Inferior parietal cortex (tissue), 1 donor: ENCODE measurements at regions not wholly inside any gene's neighbourhood (a gene's known extent, or its start where the extent isn't known, plus 50 kb on each side); places are given as distances from the start of the nearest gene placed in this dataset.

Source experiments
- DNase-seq: peaks from one replicate; pipeline ENCODE4 v3.0.0-alpha.2; 2016; ENCODE audit errors: extremely low spot score

DNA sequence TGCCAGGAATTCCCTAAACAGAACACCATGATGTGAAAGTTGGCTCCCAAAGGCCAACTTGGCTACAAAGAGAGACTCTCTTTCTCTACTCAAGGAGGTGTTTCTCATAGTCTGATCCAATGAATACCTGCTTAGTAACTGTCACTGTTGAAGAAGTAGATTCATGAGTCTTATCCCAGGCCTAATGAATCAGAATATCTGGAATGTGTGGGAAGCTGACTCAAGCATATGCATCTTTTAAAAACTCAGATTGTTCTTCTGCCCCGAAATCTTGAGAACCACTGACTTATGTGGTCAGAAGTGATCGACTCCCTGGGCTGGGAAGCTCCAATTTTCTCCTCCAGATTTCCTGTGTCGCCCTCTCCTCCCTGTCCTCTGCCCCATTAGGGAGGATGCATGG is 345.6 kb downstream of the PLK2 start:
- no peak for DNase-seq

GRCh38 chr5:58113172-58113571 is 346.7 kb downstream of the PLK2 start:
- no peak for DNase-seq

DNA sequence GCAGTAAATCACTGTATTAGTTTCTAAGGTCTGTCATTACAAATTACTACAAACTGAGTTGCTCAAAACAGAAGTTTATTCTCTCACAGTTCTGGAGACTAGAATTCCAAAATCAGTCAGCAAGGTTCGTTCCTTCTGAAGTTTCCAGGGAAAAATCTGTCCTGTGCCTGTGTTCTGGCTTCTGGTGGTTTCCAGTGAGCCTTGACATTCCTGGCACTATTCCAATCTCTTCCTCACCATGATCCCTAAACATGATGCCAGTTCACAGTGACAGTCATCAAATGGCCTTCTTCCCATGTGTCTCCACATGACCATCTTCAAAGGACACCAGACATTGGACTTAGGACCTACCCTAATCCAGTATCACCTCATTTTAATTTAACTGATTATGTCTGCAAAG is 351.4 kb downstream of the PLK2 start:
- no peak for DNase-seq

DNA sequence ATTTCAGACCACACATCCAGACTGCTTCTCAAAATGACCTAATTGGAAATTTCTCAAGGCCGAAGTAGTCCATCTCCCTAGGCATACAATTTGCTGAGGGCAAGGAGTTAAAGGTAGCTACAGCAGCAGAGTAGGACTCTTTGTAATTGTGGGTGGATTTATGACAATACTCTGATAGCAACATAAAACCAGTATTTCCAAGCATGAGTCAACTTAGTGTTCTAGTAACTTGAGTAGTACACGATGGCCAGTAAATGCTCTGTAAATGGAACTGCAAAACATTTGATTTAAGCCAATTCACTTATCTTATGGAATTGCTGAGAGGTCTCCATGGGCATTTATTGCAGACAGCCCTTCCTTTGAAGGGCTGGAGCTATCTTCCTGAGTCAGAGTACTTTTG is 352.2 kb downstream of the PLK2 start:
- DNase-seq = no peak

DNA sequence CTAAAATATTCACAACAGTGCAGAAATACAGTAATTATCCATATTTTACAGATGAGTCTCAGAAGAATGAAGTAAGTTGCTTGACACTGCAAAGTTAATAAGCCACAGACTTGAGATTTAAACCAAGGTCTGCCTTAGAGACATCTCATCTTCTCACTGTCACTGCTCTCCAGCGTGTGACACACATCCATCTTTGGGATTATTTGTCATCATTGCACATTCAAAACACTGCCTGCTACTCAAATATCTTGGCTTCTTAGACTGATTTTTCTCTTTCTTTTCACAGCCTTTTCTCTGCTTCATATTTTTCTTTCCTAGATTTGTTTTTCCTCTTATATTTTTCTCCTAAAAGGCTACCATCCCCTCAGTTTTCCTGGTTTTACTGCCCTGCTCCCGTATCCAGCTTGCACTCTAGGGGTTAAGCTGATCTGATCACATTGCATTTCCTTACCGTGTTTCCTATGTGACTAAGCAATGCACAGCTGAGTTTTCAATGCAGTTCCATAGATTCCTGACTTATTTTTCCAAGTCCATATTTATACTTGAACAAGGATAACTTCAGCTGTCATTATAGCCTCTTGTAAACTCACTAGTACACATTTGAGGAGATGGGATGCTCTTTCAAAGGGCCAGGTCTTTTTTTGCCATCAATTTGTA is 353.0 kb downstream of the PLK2 start:
- no peak for DNase-seq

- DNase-seq = no peak
Measured at GRCh38 chr5:58105836-58106235, 354.1 kb downstream of the PLK2 start.

DNA sequence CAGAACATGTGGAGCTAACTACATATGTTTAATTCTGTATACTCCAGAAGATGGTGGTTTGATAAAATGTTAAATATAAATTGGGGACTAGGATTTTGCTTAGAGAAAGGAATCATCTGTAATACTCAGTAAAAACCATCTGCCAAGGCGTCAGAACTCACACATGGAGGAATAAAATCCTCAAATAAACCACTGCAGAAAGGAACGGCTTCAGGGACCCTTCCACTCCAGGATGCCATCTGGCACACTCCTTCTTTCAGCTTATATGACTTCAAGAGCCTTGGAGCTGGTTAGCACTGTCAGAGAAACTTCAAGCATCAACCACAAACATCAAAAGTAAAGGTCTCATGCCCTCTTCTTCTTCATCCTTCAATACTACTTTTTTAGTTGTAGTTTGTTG is 360.6 kb downstream of the PLK2 start:
- DNase-seq = no peak

DNA sequence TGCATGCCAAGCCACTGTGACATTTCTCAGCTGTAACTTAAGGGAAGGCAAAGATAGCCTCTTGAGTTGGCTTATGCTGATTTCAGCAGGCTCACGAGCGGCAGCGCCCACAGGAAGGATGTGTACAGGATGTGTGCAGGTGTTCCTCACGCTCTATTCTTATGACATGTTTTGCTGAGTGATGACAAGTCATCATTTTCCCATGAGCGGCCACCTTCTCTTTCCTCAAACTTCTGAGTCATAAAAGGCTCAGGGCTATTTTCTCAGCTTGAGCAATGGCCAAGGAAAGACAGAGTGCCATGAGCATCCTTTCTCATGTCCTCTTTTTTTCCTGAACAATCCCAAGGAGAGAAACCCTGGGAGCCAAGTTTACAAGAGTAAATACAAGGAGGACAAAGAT is 365.9 kb downstream of the PLK2 start:
- no peak for DNase-seq

GRCh38 chr5:58090704-58091103 is 369.2 kb downstream of the PLK2 start:
- no peak for DNase-seq

DNA sequence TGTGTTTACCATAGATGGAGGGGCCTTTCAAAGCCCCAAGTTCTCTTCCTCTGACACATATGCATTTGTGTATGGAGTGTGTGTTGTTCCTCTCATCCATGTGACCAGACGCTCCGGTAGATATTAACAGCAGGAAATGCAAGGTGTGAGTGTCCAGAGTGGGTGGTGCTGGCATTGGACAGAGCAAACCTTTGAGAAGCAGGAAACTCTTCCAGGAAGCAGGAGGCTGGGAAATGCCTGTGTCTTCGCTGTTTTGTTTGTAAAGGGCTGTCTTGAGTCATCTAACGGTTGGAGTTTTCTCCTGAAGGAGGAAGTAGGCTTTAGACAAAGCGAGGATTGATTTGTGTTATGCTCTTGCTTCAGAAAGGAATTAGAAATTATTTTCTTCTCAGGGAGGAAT is 370.9 kb downstream of the PLK2 start:
- DNase-seq = no peak

DNA sequence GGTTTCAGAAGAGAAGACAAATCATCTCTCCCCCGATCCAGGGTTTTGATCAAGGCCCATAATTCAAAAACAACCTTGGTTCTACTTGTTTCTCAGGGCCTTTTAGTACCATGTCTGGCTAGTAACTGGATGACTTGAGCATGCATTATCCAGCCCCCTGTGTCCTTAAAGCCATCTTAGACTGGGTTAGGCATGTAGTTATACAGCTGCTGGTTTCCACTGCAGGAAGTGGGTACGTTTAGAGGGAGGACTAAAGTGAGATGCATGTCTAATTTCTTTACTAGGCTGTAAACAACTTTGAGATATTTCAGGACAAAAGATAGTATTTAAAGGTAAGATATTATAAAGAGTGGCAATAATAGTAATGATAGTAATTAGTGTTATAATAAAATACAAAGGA is 372.0 kb downstream of the PLK2 start:
- DNase-seq = no peak

DNA sequence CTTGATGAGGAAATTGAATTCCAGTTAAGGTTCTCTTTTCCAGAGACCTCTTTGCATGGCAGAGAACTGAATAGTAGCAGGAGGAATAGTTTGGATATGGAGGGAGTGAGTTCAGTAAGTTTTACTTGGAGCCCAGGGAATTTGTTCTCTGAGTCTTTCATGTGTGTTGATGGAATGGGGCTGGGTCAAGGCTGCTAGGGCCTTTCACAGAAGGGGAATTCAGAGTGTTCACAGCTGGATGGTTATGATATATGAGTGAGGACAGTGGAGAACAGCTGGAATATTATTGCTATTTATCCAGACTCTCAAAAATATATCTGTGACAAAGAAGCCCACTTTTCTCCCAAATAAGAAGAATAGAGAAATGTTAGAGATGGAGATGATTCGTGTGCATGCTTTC is 372.8 kb downstream of the PLK2 start:
- DNase-seq = no peak

DNA sequence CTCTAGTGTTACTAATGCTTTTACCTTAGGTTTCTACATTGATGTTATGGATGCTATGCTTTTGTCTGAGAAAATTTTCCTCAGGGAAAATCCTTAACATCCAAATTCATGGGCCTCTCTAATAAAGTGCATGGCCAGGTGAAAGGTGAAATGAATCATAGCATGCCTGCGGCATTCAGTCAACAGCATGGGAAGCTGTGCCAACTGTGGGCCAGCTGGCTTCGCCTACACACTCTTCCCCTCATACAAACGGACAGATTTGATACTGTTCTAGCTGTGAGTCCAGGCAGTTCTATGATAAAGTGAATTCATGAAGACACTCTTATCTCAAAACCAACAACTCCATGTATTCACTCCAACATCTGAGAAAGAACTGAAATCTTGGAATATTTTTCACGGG is 374.1 kb downstream of the PLK2 start:
- no peak for DNase-seq

- DNase-seq = no peak
Measured at GRCh38 chr5:58081435-58081834, 378.5 kb downstream of the PLK2 start.

DNA sequence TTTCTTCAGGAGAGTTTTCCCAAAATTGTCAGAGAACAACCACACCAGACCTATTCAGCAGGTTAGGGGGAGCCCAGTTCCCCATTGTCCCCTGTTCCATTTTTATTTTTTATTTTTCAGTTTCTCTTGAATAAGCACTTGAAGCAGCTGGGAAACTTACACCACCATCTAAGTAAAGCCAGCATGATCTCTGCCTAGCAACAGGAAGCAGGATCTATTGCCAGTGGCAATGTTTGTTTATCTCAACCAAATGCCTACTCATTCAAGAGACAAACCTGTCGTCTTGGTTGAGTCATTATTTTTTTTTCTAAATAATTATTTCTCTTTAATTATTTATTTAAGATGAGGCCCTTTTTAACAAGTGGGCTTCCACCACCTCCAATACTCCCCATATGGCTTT is 379.3 kb downstream of the PLK2 start:
- no peak for DNase-seq

DNA sequence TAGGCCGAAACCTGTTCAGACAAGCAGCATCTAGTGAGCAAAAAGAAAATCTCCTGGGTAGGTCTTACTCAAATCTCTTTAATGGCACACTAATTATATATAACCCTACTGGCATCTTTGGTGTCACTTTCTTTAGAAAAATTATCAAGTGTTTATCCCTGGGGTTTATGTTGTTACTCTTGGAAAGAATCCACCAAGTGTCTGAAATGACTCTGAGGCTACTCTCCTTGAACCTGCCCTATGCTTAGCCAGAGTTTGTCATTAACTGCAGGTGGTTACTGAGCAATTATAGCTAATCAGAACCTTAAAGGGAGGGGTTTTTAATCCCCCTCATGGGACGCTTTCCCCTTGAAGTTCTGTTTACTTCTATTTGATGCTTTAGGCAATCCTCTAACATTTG is 381.9 kb downstream of the PLK2 start:
- no peak for DNase-seq

- DNase-seq = no peak
Measured at GRCh38 chr5:58077416-58077815, 382.5 kb downstream of the PLK2 start.

- DNase-seq = no peak
Measured at GRCh38 chr5:58076483-58077257, 383.2 kb downstream of the PLK2 start.

DNA sequence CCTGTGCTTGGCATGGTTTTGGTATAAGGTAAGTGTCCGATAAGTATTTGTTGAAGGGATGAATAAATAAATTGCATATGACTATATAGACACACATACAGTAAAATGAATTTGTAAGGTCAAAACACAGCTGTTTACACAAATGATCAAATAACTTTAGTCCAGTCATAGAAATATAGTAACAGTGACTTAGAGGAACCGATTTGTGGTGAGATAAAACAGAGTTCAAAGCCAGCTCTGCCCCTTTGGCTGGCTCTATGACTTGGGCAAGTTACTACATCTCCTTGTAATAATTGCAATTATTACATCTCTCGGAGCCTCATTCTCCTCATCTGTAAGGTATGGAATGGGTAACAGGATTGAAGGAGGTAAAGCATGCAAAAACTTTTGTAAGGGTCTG is 384.0 kb downstream of the PLK2 start:
- DNase-seq = no peak

DNA sequence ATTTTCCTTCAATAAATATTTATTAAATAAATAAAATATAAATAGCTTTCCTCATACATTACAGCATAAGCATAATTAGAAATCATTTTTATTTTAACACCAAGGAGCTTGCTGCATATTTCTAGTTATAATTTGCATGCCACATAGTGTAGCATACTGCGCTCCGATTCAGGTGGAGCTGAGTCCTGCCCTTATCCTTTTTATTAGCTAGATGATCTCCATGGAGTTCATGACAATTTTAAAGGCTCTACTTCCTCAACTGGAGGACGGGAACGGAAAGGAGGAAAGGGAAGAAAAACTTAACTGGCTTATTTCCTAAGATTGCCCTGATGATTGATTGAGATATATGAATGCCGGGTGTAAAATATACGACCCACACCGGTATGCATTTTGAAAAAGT is 385.2 kb downstream of the PLK2 start:
- DNase-seq = no peak

DNA sequence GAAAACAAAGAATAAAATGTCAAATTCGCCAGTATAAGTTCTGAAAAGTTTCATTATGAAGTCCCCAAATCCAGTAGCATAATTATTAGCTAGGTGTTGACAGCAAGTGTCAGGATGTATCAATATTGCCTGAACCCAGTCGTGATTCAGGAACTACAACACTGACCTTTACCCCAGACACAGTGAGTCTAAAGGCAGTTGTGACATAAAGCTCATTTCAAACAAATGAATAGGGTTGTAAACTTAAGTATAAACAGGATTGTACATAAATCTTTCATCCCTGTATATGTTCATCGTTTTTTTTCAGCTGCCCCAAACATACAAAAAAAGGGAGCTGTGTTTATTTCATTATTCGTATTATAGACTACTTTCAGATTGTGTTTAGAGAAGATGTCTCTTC is 385.7 kb downstream of the PLK2 start:
- DNase-seq = no peak

DNA sequence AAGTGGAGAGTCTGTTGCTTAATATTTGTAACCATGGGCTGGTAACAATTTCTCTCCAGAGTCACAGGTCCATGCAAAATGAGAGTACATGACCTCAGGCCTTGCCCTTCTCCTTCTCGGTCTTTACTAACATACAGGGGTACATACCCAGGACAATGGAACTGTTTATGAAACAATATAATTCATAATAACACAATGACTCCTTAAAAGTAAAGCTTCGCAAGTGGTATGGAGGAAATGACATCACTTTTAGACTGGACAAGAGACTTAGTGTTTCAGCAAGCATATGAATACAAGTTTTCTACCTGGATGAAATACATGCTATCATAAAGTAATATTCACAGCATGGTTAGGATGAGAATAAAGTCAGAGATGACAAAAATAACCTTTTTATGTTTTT is 386.6 kb downstream of the PLK2 start:
- no peak for DNase-seq

DNA sequence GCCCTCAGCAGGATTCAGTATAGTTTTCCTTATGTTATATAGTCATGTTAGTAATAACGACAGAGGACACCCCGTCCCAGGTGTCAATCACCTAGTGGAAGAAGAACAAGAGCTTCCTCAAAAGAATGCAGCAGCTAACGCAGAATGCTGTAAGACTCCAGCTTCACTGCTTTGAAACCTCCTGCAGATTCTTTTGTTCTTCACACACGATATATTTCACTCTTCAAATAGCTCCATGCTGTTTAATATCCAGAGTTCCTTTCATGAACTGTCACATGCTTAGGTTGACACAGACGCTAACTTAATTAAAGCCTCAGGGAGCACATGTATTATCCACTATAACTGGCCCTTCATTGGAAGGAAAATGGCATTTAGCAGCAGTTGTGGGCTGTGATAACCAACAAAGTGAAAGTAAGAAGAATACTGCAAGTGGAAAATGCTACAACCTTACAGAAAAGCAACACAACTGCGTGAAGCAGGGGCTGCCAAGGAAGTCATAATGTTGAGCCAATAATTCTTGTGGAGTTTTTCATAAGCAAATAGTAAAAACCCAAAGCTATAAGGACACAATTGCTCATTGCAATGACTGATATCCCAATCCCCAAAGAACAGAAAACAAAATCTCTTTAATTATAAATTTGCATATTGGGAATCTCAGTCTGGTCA is 387.5 kb downstream of the PLK2 start:
- DNase-seq = no peak
